Transverse colon (tissue), 3 donors: ENCODE measurements at regions not wholly inside any gene's neighbourhood (a gene's known extent, or its start where the extent isn't known, plus 50 kb on each side); places are given as distances from the start of the nearest gene placed in this dataset.

Experiments
- POLR2A ChIP-seq: fragments of 450-650 bp; IDR thresholded peaks from one replicate; pipeline ENCODE4 v1.6.1; 2016; ENCODE audit warnings: antibody characterized with exemption, mild to moderate bottlenecking, moderate library complexity
- TF ChIP-seq, protein P1 (sequence below), 5 experiments: fragments of 200-600 bp in 3 of 5; fragments of 450-650 bp in 2 of 5; sonication (generic) in 3 of 5; IDR thresholded peaks; 1 replicate in 2 of 5; 2 replicates in 3 of 5; pipeline ENCODE4 v1.5.1; 2016 to 2017; ENCODE audit warnings: antibody characterized with exemption in 5 of 5, inconsistent platforms in 3 of 5, mild to moderate bottlenecking in 2 of 5, moderate library complexity in 1 of 5

DNA sequence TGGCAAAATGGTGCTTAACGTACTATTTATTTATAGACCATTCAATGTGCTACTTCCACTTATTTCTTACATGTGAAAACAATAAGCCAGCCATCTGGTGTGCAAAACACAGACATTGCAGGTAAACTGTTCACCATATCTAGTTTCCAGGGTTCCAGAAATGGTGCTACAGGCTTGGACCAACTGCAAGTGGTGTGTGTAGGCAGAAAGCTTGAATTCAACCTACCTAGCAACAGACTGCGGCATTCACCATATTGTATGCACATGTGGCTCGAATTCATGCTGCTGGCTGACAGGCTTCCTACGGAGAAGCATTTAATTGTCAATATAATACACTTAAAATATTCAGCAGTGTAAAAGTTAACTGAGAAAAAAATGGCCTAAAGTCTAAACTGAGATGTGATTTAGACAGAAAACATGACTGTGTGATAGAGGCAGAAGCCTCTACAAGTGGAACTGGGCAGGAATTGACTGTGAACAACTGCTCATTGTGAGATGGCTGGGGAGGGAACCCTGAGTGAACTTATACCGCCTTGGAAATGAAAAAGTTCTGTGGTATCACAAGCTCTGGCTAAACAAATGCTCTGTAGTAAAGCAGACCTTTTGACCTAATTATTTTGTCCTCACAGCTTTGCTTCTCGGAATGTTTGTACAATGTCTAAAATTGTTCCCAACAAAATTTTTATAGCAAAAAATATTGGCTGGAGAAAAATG, 434.7 kb downstream of the GRIA2 start:
- TF ChIP-seq, protein P1, sequence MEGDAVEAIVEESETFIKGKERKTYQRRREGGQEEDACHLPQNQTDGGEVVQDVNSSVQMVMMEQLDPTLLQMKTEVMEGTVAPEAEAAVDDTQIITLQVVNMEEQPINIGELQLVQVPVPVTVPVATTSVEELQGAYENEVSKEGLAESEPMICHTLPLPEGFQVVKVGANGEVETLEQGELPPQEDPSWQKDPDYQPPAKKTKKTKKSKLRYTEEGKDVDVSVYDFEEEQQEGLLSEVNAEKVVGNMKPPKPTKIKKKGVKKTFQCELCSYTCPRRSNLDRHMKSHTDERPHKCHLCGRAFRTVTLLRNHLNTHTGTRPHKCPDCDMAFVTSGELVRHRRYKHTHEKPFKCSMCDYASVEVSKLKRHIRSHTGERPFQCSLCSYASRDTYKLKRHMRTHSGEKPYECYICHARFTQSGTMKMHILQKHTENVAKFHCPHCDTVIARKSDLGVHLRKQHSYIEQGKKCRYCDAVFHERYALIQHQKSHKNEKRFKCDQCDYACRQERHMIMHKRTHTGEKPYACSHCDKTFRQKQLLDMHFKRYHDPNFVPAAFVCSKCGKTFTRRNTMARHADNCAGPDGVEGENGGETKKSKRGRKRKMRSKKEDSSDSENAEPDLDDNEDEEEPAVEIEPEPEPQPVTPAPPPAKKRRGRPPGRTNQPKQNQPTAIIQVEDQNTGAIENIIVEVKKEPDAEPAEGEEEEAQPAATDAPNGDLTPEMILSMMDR (IDR thresholded peaks at IDR 0.05) = no peak
- no peak for TF ChIP-seq POLR2A
